ENCODE measurements at regions not wholly inside any gene's neighbourhood (a gene's known extent, or its start where the extent isn't known, plus 50 kb on each side); places are given as distances from the start of the nearest gene placed in this dataset.

- WGBS, 2 donors (ENCODE audit: low coverage in 1 of 2), result 48 to 54% methylated on average over 4 of the region's 4 CpGs
- no peak for DNase-seq
- Histone ChIP-seq H3K4me3 (no peak overlapping the region), H3K4me1 (peaks cover 0 to 6% (median 0%) of the 10 kb centered on the region in 4 donors), H3K27me3 (no peaks in the 10 kb centered on the region), H3K27ac (no peak overlapping the region), H3K9me3 (no peaks in the 10 kb centered on the region), H3K36me3 (no peaks in the 10 kb centered on the region)
- intact Hi-C loops (cut with DNase I; ENCODE audit: low total_unique reads) (no loop called here), in situ Hi-C loops (cut with MboI; ENCODE audit: low pct_ligation_motif_present in 1 of 4, low pct_unique_long_range_greater_than_20kb in 1 of 4, low sequenced_read_pairs in 3 of 4) (no loop called here)
- TF ChIP-seq POLR2A (IDR thresholded peaks at IDR 0.05), result no peak
- TF ChIP-seq EP300 (IDR thresholded peaks at IDR 0.05; ENCODE audit: low read depth), result no peak
- TF ChIP-seq POLR2AphosphoS5 (IDR thresholded peaks at IDR 0.05), result no peak
- TF ChIP-seq CTCF (IDR thresholded peaks at IDR 0.05), result no peak
These were observed 439.6 kb upstream of the MMADHC start for GRCh38 chr2:150027164-150027563.

- H3K4me3 ChIP-seq, result no peak overlapping the region
- intact Hi-C loops (cut with DNase I; ENCODE audit: low total_unique reads), result no loop called here
- no peak for TF ChIP-seq POLR2AphosphoS5 (IDR thresholded peaks at IDR 0.05)
- TF ChIP-seq POLR2A (IDR thresholded peaks at IDR 0.05), result no peak
- no peaks in the 10 kb centered on the region for H3K9me3 ChIP-seq
- DNase-seq, result no peak
- in situ Hi-C loops (cut with MboI; ENCODE audit: low pct_ligation_motif_present in 1 of 4, low pct_unique_long_range_greater_than_20kb in 1 of 4, low sequenced_read_pairs in 3 of 4), result no loop called here
- H3K27ac ChIP-seq, result no peak overlapping the region
- no peaks in the 10 kb centered on the region for H3K4me1 ChIP-seq
- no peaks in the 10 kb centered on the region for H3K36me3 ChIP-seq
- no peaks in the 10 kb centered on the region for H3K27me3 ChIP-seq
These were observed 436.1 kb upstream of the MMADHC start for GRCh38 chr2:150023663-150024062.

- WGBS, 2 donors (ENCODE audit: low coverage in 1 of 2), result 80 to 100% methylated on average over 3 of the region's 3 CpGs
- TF ChIP-seq POLR2A (IDR thresholded peaks at IDR 0.05) (no peak), EP300 (IDR thresholded peaks at IDR 0.05; ENCODE audit: low read depth) (no peak), CTCF (IDR thresholded peaks at IDR 0.05) (no peak), POLR2AphosphoS5 (IDR thresholded peaks at IDR 0.05) (no peak)
- in situ Hi-C loops (cut with MboI; ENCODE audit: low pct_ligation_motif_present in 1 of 4, low pct_unique_long_range_greater_than_20kb in 1 of 4, low sequenced_read_pairs in 3 of 4), result no loop called here
These were observed 435.5 kb upstream of the MMADHC start for GRCh38 chr2:150023044-150023443.

GRCh38 chr2:150020937-150021673 is 433.5 kb upstream of the MMADHC start:
- H3K36me3 ChIP-seq, result no peaks in the 10 kb centered on the region
- H3K9me3 ChIP-seq, result no peaks in the 10 kb centered on the region
- intact Hi-C loops (cut with DNase I; ENCODE audit: low total_unique reads), result no loop called here
- DNase-seq, result no peak
- no peaks in the 10 kb centered on the region for H3K4me1 ChIP-seq
- no peak overlapping the region for H3K4me3 ChIP-seq
- TF ChIP-seq EP300 (IDR thresholded peaks at IDR 0.05; ENCODE audit: low read depth), result no peak
- TF ChIP-seq POLR2AphosphoS5 (IDR thresholded peaks at IDR 0.05), result no peak
- no peak for TF ChIP-seq POLR2A (IDR thresholded peaks at IDR 0.05)
- no peak for TF ChIP-seq CTCF (IDR thresholded peaks at IDR 0.05)
- WGBS, 2 donors (ENCODE audit: low coverage in 1 of 2), result 57 to 60% methylated on average over 5 of the region's 5 CpGs
- in situ Hi-C loops (cut with MboI; ENCODE audit: low pct_ligation_motif_present in 1 of 4, low pct_unique_long_range_greater_than_20kb in 1 of 4, low sequenced_read_pairs in 3 of 4), result no loop called here
- H3K27ac ChIP-seq, result no peak overlapping the region
- H3K27me3 ChIP-seq, result no peaks in the 10 kb centered on the region

More at GRCh38 chr2:150023044-150023443, 435.5 kb upstream of the MMADHC start:
- Histone ChIP-seq H3K27ac (no peak overlapping the region), H3K4me1 (no peaks in the 10 kb centered on the region), H3K36me3 (no peaks in the 10 kb centered on the region), H3K9me3 (no peaks in the 10 kb centered on the region), H3K27me3 (no peaks in the 10 kb centered on the region), H3K4me3 (no peak overlapping the region)
- no peak for DNase-seq
- intact Hi-C loops (cut with DNase I; ENCODE audit: low total_unique reads), result no loop called here

GRCh38 chr2:150020221-150020620 is 432.6 kb upstream of the MMADHC start:
- 65 to 81% methylated on average over 1 of the region's 1 CpG for WGBS, 2 donors (ENCODE audit: low coverage in 1 of 2)
- no peak overlapping the region for H3K27ac ChIP-seq
- DNase-seq, result no peak
- in situ Hi-C loops (cut with MboI; ENCODE audit: low pct_ligation_motif_present in 1 of 4, low pct_unique_long_range_greater_than_20kb in 1 of 4, low sequenced_read_pairs in 3 of 4), result no loop called here
- intact Hi-C loops (cut with DNase I; ENCODE audit: low total_unique reads), result no loop called here
- no peaks in the 10 kb centered on the region for H3K4me1 ChIP-seq
- no peak overlapping the region for H3K4me3 ChIP-seq
- H3K27me3 ChIP-seq, result no peaks in the 10 kb centered on the region
- H3K9me3 ChIP-seq, result no peaks in the 10 kb centered on the region
- no peaks in the 10 kb centered on the region for H3K36me3 ChIP-seq
- TF ChIP-seq POLR2A (IDR thresholded peaks at IDR 0.05), result no peak
- TF ChIP-seq EP300 (IDR thresholded peaks at IDR 0.05; ENCODE audit: low read depth), result no peak
- TF ChIP-seq CTCF (IDR thresholded peaks at IDR 0.05), result no peak
- no peak for TF ChIP-seq POLR2AphosphoS5 (IDR thresholded peaks at IDR 0.05)
